ENCODE measurements at regions not wholly inside any gene's neighbourhood (a gene's known extent, or its start where the extent isn't known, plus 50 kb on each side); places are given as distances from the start of the nearest gene placed in this dataset.

DNA sequence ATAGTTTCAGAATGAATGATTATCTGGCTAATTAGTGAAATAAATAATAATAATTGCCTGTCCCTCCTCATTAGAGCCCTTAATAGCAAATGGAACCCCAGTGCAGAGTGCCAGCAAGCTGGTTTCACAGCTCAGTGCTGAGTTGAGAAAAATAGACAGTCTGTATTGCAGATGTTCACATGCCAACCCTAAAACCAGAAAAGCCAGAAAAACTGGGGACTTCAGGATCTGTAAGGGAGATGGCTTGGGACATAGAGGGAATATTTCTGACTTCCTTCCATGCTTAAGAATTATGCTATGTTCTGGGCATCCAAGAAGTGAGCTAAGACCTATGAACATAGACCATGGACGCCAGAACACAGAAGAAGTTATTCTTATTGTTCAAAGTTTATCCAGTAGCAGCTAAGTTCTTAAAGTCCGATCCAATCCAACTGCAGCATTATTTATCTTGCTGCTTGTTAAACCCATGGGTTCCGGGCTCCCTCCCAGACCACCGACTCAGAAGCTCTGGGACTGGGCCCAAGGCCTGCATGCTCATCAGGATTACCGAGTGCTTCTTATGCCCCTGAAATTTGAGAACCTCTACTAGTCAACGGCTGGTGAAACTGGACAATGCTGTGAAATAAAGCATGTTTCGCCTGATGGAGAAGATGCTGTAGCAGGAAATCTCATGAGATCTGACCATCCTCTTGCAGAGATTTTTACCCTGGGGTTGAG lies 158.3 kb downstream of the FOXB1 start:
- Histone ChIP-seq H4K20me1 (replicated peaks; ENCODE audit: insufficient read depth) (no peaks in the 10 kb centered on the region), H3K4me2 (no peak overlapping the region), H3K4me1 (ENCODE audit: insufficient read depth) (peaks cover 9% of the 10 kb centered on the region; the same call in 1 of the 2 replicates), H3F3A (replicated peaks; ENCODE audit: low read depth) (no peaks in the 10 kb centered on the region), H3K4me3 (no peak overlapping the region), H3K27me3 (ENCODE audit: insufficient read depth) (no peaks in the 10 kb centered on the region), H3K27ac (ENCODE audit: low read depth) (no peak overlapping the region), H2AFZ (peak overlapping the region; percentile 53; the same call in 1 of the 2 replicates), H3K36me3 (ENCODE audit: insufficient read depth) (no peaks in the 10 kb centered on the region), H3K79me2 (replicated peaks; ENCODE audit: insufficient read depth) (no peaks in the 10 kb centered on the region), H3K9me2 (ENCODE audit: insufficient read depth) (peaks cover 6% of the 10 kb centered on the region; the same call in 1 of the 2 replicates)
- H3K27me3 Mint-ChIP-seq (ENCODE audit: insufficient read depth, low read depth, poor library complexity) = no peaks in the 10 kb centered on the region
- no peak overlapping the region for H3K4me3 Mint-ChIP-seq
- ATAC-seq = no peak
- H3K4me1 Mint-ChIP-seq = peaks cover 13% of the 10 kb centered on the region; the same call in 2 of the 3 replicates
- no peaks in the 10 kb centered on the region for H3K36me3 Mint-ChIP-seq (ENCODE audit: low read depth)
- no peak for DNase-seq (ENCODE audit: low spot score)
- no peaks in the 10 kb centered on the region for H3K9me3 Mint-ChIP-seq
- TF ChIP-seq STAT1 (IDR thresholded peaks at IDR 0.05; ENCODE audit: unreplicated experiment) (no peak), EZH2 (IDR thresholded peaks at IDR 0.05; ENCODE audit: low read depth, unreplicated experiment) (no peak), ZNF331 (CRISPR knock-in tag; IDR thresholded peaks at IDR 0.05; ENCODE audit: low read depth) (no peak), NANOG (IDR thresholded peaks at IDR 0.05; ENCODE audit: borderline replicate concordance) (no peak), ZNF114 (CRISPR knock-in tag; IDR thresholded peaks at IDR 0.05) (no peak), JUNB (IDR thresholded peaks at IDR 0.05; ENCODE audit: unreplicated experiment) (no peak), EZH2phosphoT487 (IDR thresholded peaks at IDR 0.05; ENCODE audit: unreplicated experiment) (no peak), CREB1 (CRISPR knock-in tag; IDR thresholded peaks at IDR 0.05; ENCODE audit: low read depth) (no peak), POLR2AphosphoS5 (IDR thresholded peaks at IDR 0.05; ENCODE audit: low read depth) (no peak)
- TF ChIP-seq, protein P1, sequence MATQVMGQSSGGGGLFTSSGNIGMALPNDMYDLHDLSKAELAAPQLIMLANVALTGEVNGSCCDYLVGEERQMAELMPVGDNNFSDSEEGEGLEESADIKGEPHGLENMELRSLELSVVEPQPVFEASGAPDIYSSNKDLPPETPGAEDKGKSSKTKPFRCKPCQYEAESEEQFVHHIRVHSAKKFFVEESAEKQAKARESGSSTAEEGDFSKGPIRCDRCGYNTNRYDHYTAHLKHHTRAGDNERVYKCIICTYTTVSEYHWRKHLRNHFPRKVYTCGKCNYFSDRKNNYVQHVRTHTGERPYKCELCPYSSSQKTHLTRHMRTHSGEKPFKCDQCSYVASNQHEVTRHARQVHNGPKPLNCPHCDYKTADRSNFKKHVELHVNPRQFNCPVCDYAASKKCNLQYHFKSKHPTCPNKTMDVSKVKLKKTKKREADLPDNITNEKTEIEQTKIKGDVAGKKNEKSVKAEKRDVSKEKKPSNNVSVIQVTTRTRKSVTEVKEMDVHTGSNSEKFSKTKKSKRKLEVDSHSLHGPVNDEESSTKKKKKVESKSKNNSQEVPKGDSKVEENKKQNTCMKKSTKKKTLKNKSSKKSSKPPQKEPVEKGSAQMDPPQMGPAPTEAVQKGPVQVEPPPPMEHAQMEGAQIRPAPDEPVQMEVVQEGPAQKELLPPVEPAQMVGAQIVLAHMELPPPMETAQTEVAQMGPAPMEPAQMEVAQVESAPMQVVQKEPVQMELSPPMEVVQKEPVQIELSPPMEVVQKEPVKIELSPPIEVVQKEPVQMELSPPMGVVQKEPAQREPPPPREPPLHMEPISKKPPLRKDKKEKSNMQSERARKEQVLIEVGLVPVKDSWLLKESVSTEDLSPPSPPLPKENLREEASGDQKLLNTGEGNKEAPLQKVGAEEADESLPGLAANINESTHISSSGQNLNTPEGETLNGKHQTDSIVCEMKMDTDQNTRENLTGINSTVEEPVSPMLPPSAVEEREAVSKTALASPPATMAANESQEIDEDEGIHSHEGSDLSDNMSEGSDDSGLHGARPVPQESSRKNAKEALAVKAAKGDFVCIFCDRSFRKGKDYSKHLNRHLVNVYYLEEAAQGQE (IDR thresholded peaks at IDR 0.05; ENCODE audit: unreplicated experiment) = no peak
- TF ChIP-seq, protein P2, sequence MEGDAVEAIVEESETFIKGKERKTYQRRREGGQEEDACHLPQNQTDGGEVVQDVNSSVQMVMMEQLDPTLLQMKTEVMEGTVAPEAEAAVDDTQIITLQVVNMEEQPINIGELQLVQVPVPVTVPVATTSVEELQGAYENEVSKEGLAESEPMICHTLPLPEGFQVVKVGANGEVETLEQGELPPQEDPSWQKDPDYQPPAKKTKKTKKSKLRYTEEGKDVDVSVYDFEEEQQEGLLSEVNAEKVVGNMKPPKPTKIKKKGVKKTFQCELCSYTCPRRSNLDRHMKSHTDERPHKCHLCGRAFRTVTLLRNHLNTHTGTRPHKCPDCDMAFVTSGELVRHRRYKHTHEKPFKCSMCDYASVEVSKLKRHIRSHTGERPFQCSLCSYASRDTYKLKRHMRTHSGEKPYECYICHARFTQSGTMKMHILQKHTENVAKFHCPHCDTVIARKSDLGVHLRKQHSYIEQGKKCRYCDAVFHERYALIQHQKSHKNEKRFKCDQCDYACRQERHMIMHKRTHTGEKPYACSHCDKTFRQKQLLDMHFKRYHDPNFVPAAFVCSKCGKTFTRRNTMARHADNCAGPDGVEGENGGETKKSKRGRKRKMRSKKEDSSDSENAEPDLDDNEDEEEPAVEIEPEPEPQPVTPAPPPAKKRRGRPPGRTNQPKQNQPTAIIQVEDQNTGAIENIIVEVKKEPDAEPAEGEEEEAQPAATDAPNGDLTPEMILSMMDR (conservative IDR thresholded peaks at IDR 0.05; ENCODE audit: low read depth in 2 of 2) = no peak
- TF ChIP-seq, protein P3, sequence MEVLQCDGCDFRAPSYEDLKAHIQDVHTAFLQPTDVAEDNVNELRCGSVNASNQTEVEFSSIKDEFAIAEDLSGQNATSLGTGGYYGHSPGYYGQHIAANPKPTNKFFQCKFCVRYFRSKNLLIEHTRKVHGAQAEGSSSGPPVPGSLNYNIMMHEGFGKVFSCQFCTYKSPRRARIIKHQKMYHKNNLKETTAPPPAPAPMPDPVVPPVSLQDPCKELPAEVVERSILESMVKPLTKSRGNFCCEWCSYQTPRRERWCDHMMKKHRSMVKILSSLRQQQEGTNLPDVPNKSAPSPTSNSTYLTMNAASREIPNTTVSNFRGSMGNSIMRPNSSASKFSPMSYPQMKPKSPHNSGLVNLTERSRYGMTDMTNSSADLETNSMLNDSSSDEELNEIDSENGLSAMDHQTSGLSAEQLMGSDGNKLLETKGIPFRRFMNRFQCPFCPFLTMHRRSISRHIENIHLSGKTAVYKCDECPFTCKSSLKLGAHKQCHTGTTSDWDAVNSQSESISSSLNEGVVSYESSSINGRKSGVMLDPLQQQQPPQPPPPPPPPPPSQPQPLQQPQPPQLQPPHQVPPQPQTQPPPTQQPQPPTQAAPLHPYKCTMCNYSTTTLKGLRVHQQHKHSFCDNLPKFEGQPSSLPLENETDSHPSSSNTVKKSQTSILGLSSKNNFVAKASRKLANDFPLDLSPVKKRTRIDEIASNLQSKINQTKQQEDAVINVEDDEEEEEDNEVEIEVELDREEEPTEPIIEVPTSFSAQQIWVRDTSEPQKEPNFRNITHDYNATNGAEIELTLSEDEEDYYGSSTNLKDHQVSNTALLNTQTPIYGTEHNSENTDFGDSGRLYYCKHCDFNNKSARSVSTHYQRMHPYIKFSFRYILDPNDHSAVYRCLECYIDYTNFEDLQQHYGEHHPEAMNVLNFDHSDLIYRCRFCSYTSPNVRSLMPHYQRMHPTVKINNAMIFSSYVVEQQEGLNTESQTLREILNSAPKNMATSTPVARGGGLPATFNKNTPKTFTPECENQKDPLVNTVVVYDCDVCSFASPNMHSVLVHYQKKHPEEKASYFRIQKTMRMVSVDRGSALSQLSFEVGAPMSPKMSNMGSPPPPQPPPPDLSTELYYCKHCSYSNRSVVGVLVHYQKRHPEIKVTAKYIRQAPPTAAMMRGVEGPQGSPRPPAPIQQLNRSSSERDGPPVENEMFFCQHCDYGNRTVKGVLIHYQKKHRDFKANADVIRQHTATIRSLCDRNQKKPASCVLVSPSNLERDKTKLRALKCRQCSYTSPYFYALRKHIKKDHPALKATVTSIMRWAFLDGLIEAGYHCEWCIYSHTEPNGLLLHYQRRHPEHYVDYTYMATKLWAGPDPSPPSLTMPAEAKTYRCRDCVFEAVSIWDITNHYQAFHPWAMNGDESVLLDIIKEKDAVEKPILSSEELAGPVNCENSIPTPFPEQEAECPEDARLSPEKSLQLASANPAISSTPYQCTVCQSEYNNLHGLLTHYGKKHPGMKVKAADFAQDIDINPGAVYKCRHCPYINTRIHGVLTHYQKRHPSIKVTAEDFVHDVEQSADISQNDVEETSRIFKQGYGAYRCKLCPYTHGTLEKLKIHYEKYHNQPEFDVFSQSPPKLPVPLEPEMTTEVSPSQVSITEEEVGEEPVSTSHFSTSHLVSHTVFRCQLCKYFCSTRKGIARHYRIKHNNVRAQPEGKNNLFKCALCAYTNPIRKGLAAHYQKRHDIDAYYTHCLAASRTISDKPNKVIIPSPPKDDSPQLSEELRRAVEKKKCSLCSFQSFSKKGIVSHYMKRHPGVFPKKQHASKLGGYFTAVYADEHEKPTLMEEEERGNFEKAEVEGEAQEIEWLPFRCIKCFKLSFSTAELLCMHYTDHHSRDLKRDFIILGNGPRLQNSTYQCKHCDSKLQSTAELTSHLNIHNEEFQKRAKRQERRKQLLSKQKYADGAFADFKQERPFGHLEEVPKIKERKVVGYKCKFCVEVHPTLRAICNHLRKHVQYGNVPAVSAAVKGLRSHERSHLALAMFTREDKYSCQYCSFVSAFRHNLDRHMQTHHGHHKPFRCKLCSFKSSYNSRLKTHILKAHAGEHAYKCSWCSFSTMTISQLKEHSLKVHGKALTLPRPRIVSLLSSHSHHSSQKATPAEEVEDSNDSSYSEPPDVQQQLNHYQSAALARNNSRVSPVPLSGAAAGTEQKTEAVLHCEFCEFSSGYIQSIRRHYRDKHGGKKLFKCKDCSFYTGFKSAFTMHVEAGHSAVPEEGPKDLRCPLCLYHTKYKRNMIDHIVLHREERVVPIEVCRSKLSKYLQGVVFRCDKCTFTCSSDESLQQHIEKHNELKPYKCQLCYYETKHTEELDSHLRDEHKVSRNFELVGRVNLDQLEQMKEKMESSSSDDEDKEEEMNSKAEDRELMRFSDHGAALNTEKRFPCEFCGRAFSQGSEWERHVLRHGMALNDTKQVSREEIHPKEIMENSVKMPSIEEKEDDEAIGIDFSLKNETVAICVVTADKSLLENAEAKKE (CRISPR knock-in tag; IDR thresholded peaks at IDR 0.05) = no peak
- TF ChIP-seq, protein P4, sequence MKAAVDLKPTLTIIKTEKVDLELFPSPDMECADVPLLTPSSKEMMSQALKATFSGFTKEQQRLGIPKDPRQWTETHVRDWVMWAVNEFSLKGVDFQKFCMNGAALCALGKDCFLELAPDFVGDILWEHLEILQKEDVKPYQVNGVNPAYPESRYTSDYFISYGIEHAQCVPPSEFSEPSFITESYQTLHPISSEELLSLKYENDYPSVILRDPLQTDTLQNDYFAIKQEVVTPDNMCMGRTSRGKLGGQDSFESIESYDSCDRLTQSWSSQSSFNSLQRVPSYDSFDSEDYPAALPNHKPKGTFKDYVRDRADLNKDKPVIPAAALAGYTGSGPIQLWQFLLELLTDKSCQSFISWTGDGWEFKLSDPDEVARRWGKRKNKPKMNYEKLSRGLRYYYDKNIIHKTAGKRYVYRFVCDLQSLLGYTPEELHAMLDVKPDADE (IDR thresholded peaks at IDR 0.05) = no peak
- H3K27ac Mint-ChIP-seq = no peak overlapping the region
